PC-9 (cell line): ENCODE measurements at regions not wholly inside any gene's neighbourhood (a gene's known extent, or its start where the extent isn't known, plus 50 kb on each side); places are given as distances from the start of the nearest gene placed in this dataset.

ENCODE experiments used
- CTCF ChIP-seq: fragments of 200-600 bp; sonication (generic); conservative IDR thresholded peaks from 2 replicates; pipeline ENCODE4 v1.6.1; 2017; ENCODE audit warnings: mixed run types, antibody characterized with exemption, mild to moderate bottlenecking, moderate library complexity
- EZH2 ChIP-seq: fragments of 200-600 bp; sonication (generic); IDR thresholded peaks from 2 replicates; pipeline ENCODE4 v1.8.0; 2017; ENCODE audit warnings: antibody characterized with exemption, low read depth

DNA sequence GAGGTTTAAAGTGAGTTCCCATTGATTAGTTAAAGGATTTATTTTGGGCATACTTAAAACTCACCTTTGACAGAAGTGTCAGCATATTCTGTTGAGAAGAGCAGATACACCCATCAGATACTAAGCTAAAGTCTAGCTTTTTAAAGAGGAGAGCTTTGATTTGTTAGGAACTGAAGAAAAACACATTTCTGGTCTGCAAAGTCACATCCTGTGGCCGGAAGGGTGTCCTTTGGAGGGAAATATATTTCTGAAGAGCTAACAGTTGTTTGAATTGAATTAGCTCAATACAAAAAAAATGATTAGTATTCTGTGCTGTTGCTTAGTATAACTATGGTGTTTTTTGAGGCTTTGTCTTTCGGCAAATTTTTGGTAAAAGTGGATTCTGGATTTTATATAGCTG is 302.7 kb downstream of the RFPL4B start:
- TF ChIP-seq CTCF (no peak), EZH2 (no peak)
